Esophagus muscularis mucosa (tissue), 3 donors: ENCODE measurements at regions not wholly inside any gene's neighbourhood (a gene's known extent, or its start where the extent isn't known, plus 50 kb on each side); places are given as distances from the start of the nearest gene placed in this dataset.

Source experiments
- EP300 ChIP-seq: sonication (generic); formaldehyde crosslinking; IDR thresholded peaks from one replicate; pipeline ENCODE4 v1.6.1; 2017; ENCODE audit warnings: antibody characterized with exemption
- POLR2A ChIP-seq: fragments of 450-650 bp; IDR thresholded peaks from one replicate; pipeline ENCODE4 v1.6.1; 2017; ENCODE audit warnings: antibody characterized with exemption, moderate library complexity, mild to moderate bottlenecking, low read depth
- POLR2AphosphoS5 ChIP-seq, 2 donors: sonication (generic); formaldehyde crosslinking; IDR thresholded peaks; one replicate each; pipeline ENCODE4 v1.6.1; 2017; ENCODE audit warnings: antibody characterized with exemption in 2 of 2

DNA sequence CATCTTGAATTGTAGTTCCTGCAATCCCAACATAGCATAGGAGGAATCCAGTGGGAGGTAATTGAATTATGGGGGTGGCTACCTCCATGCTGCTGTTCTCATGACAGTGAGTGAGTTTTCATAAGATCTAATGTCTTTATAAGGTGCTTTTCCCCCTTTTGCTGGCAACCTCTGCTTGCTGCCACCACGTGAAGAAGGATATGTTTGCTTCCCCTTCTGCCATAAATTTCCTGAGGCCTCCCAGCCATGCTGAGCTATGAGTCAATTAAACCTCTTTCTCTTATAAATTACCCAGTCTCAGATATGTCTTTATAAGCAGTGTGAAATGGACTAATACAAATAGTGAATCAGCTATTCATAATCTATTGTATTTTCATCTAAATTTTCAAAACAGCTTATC, 537.3 kb downstream of the EPHA3 start:
- TF ChIP-seq EP300: no peak
- TF ChIP-seq POLR2AphosphoS5 (IDR thresholded peaks at IDR 0.05): no peak
- no peak for TF ChIP-seq POLR2A
